ENCODE measurements at regions not wholly inside any gene's neighbourhood (a gene's known extent, or its start where the extent isn't known, plus 50 kb on each side); places are given as distances from the start of the nearest gene placed in this dataset.

DNA sequence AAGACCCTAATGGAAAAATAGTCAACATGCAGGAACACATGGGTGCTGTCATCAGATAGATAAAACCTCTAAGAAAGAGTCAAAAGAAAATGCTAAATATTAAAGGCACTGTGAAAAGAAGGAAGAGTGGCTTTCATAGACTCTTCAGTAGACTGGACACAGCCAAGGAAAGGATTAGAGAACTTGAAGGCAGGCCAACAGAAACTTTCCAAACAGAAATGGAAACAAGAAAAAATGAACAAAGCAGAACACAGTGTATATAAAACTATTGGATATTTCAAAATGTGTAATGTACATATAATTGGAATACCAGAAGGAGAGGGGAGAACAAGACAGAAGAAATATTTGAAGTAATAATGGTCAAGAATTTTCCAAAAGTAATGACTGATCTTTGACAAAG is 431.9 kb downstream of the MATN1 start:
- no peaks in the 10 kb centered on the region for H3K9me3 ChIP-seq
- H3K36me3 ChIP-seq: no peaks in the 10 kb centered on the region
- peaks cover 17% of the 10 kb centered on the region for H3K27me3 ChIP-seq
- no peaks in the 10 kb centered on the region for H3K4me1 ChIP-seq (ENCODE audit: control insufficient read depth in 1 of 2, insufficient read depth in 1 of 2, low read depth in 1 of 2, low read length in 1 of 2)
- H3K4me3 ChIP-seq (ENCODE audit: low read depth in 1 of 2, low read length in 1 of 2): no peak overlapping the region
- TF ChIP-seq, protein P1, sequence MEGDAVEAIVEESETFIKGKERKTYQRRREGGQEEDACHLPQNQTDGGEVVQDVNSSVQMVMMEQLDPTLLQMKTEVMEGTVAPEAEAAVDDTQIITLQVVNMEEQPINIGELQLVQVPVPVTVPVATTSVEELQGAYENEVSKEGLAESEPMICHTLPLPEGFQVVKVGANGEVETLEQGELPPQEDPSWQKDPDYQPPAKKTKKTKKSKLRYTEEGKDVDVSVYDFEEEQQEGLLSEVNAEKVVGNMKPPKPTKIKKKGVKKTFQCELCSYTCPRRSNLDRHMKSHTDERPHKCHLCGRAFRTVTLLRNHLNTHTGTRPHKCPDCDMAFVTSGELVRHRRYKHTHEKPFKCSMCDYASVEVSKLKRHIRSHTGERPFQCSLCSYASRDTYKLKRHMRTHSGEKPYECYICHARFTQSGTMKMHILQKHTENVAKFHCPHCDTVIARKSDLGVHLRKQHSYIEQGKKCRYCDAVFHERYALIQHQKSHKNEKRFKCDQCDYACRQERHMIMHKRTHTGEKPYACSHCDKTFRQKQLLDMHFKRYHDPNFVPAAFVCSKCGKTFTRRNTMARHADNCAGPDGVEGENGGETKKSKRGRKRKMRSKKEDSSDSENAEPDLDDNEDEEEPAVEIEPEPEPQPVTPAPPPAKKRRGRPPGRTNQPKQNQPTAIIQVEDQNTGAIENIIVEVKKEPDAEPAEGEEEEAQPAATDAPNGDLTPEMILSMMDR (IDR thresholded peaks at IDR 0.05): no peak
- H3K27ac ChIP-seq: no peak overlapping the region

DNA sequence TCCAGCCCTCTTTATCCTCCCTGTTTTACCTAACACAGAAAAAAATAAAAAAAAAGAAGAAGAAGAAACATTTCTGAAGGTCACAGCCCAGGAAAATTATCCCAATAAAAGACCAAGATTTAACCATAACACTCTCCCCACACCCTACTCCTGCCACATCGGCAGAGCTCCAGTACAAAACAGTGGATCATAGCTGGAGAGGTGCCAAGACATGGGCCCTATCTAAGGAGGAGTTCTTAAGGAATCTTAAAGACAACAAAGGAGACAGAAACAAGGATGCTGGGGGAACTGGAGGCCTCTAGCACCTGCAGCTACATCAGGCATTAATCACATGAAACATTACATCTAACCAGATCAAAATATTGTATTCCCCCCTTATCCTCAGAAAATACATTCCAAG is 432.8 kb downstream of the MATN1 start:
- TF ChIP-seq, protein P1 (IDR thresholded peaks at IDR 0.05): no peak
- H3K4me3 ChIP-seq (ENCODE audit: low read depth in 1 of 2, low read length in 1 of 2): no peak overlapping the region
- no peak overlapping the region for H3K27ac ChIP-seq
- H3K9me3 ChIP-seq: no peaks in the 10 kb centered on the region
- no peaks in the 10 kb centered on the region for H3K36me3 ChIP-seq
- peaks cover 17% of the 10 kb centered on the region for H3K27me3 ChIP-seq
- no peaks in the 10 kb centered on the region for H3K4me1 ChIP-seq (ENCODE audit: control insufficient read depth in 1 of 2, insufficient read depth in 1 of 2, low read depth in 1 of 2, low read length in 1 of 2)

DNA sequence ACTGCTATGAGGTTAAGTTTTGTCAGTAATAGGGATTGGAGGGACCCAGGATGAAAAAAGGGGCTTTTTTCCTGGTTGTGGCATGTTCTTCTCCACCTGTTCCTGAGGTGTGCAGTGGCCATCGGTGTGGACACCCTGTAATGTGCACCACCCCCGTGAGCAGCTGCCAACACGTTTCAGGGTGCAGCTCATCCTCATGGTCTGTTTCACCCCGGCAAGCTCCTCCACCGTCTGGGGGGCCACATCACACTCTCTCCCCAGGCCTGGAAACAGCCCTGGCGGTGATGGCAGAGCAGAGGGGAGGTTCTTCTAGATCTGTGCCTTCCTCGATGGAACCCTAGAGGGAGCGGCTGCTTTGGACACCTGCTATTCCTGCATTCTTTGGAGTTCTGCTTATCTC is 435.4 kb downstream of the MATN1 start:
- Histone ChIP-seq H3K4me1 (ENCODE audit: control insufficient read depth in 1 of 2, insufficient read depth in 1 of 2, low read depth in 1 of 2, low read length in 1 of 2) (no peaks in the 10 kb centered on the region), H3K36me3 (no peaks in the 10 kb centered on the region), H3K4me3 (ENCODE audit: low read depth in 1 of 2, low read length in 1 of 2) (no peak overlapping the region), H3K27me3 (peaks cover 17% of the 10 kb centered on the region), H3K9me3 (no peaks in the 10 kb centered on the region), H3K27ac (no peak overlapping the region)
- TF ChIP-seq, protein P1 (IDR thresholded peaks at IDR 0.05): no peak

DNA sequence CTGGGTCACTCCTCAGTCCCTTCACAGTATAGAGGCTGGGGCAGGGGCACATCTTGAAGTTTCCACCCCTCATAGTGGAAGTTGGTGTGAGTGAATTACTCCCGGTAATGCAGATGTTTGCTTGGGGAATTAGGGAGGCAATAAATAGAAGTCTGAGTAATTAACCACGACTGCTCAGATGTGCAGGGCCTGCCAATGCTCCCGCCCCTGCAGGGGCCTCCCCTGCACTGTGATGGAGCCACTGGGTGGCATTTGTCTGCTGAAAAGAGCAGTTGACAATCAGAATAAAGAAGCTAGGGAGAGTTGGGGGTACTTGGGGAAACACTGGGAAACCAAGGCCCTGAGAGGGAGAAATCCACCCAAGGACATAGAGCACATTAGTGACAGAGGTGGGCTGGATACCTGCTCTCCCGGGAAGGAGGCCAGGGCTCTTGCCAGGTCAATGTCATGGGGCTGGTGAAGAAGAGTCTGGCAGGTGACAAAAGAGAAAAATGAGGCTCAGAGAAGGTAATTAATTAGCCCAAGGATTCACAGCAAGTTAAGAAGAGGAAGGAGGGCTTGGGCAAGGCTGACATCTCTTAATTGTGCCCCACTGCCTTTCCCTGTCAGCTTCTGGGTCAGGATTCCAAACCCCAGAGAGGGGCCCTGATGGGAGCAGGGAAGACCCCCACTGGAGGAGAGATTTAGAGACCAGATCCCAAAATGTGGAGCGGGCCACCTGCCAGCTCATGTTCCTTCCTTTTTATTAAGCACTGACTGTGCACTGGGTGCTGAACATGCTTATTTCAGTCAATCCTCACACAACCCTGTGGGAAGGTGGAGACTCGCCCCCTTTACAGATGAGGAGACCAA is 436.2 kb downstream of the MATN1 start:
- H3K9me3 ChIP-seq: no peaks in the 10 kb centered on the region
- no peak overlapping the region for H3K4me3 ChIP-seq (ENCODE audit: low read depth in 1 of 2, low read length in 1 of 2)
- no peaks in the 10 kb centered on the region for H3K4me1 ChIP-seq (ENCODE audit: control insufficient read depth in 1 of 2, insufficient read depth in 1 of 2, low read depth in 1 of 2, low read length in 1 of 2)
- no peak overlapping the region for H3K27ac ChIP-seq
- H3K27me3 ChIP-seq: peaks cover 16% of the 10 kb centered on the region
- H3K36me3 ChIP-seq: no peaks in the 10 kb centered on the region
- TF ChIP-seq, protein P1 (IDR thresholded peaks at IDR 0.05): no peak

DNA sequence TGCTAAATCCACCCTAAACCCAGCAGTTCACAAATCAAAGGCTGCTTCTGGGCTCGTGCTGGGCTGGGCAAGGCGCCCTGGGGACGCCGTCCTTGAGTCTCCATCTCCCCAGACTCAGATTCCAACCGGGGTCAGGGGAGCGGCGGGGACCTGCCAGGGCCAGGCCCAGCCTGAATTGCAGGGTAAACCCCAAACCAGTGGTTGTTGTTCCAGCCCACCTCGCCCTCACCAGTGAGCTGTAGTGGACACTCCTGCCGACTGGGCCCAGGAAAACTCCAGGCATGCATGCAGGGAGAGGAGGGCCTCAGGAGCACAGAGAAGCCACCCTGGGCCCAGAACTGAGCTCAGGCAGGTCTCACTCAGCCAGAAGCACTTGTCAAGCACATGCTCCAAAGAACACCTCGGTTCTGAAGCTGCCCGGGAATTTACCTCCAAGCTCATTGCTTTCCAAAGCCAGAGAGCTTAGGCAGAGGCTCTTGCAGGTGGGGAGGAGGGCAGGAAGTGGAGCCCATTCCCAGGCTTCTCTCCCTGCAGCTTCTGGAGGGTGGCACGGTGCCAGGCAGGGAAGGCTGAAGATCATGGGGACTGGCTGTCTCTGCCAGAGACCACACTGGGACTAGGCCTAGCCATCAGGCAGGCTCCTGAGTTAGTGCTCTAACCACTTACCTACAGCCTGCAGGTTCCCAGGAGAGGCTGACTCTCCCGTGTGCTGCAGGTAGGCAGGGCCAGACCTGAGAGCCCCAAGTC is 437.0 kb downstream of the MATN1 start:
- Histone ChIP-seq H3K27me3 (peaks cover 10% of the 10 kb centered on the region), H3K9me3 (no peaks in the 10 kb centered on the region), H3K4me3 (ENCODE audit: low read depth in 1 of 2, low read length in 1 of 2) (no peak overlapping the region), H3K27ac (no peak overlapping the region), H3K4me1 (ENCODE audit: control insufficient read depth in 1 of 2, insufficient read depth in 1 of 2, low read depth in 1 of 2, low read length in 1 of 2) (no peaks in the 10 kb centered on the region), H3K36me3 (no peaks in the 10 kb centered on the region)
- TF ChIP-seq, protein P1 (IDR thresholded peaks at IDR 0.05): no peak
